Sciatic nerve (tissue), 2 donors: ENCODE measurements at regions not wholly inside any gene's neighbourhood (a gene's known extent, or its start where the extent isn't known, plus 50 kb on each side); places are given as distances from the start of the nearest gene placed in this dataset.
A peak's percentile ranks its signal among the peaks of the same experiment; 100 is the strongest.
"Not testable (repeated sequence)": the region's sequence is repeated elsewhere in the genome, so short reads cannot be mapped to it uniquely, and the experiment has no call there.

ENCODE experiments used
- ATAC-seq: fragments of 200-7000 bp; cut with Tn5 transposase; one replicate; pipeline ENCODE4 v1.9.1; 2020; ENCODE audit warnings: mild to moderate bottlenecking, moderate library complexity
- DNase-seq: peaks from one replicate; pipeline ENCODE4 v3.0.0-alpha.2; 2020; ENCODE audit warnings: low spot score
- intact Hi-C: fragments of 100-400 bp; cut with DNase I; formaldehyde crosslinking; loops from one replicate; pipeline ENCODE4 v1.14.2; 2022
- donor health status: DM: no; HTN: no; CAD: no.
- donor health status: DM: no; HTN: no; CAD: no.

DNA sequence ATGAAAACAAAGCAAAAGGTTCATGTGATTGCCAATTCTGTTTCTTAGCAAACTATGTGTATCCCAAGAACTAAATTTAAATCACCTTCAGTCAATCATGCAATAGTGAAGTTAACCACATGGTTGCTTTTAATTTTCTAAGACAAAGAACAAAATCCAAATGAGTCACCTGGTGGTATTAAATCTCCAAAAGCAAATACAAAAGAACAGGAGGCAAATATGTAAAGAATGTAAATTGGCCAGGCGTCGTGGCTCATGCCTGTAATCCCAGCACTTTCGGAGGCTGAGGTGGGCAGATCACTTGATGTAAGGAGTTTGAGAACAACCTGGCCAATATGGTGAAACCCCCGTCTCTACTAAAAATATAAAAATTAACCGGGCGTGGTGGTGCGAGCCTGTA, 54.2 kb upstream of the PIK3R4 start:
- DNase-seq = no peak
- no peak for ATAC-seq

DNA sequence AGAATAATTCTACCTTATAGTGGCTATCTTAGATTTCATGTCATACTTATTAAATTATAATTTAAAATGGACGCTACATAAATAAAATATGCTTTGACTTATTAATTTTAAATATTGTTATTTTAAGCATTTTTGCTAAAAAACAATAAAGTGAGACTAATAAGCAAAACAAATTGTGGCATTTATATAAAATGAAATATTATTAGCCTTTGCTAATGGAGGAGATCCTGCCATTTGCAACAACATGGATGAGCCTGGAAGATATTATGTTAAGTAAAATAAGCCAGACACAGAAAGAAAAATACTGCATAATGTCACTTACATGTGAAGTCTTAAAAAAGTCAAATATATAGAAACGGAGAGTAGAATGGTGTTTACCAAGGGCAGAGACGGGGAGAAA, 54.8 kb upstream of the PIK3R4 start:
- intact Hi-C loops = no loop called here
- ATAC-seq = no peak
- no peak for DNase-seq

More for the DNA sequence above, 54.2 kb upstream of the PIK3R4 start:
- intact Hi-C loops = no loop called here

DNA sequence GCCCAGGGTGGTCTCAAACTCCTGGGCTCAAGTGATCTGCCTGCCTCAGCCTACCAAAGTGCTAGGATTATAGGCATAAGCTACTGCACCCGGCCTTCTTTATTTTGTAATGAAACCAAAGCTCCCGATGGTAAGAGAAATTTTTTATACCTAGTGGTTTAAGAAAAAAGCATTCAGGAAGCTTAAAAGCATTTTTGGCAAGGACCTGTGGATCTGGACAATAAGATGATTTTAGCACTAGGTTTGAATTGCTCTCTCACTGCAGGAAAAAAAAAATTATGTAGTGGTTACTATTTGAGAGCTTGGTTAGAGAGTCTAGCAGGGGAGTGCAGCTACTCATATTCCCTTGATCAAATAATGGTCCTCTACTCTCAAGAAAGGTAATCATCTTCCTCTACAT, 64.9 kb upstream of the PIK3R4 start:
- intact Hi-C loops = no loop called here
- ATAC-seq (no peak), DNase-seq (no peak)

DNA sequence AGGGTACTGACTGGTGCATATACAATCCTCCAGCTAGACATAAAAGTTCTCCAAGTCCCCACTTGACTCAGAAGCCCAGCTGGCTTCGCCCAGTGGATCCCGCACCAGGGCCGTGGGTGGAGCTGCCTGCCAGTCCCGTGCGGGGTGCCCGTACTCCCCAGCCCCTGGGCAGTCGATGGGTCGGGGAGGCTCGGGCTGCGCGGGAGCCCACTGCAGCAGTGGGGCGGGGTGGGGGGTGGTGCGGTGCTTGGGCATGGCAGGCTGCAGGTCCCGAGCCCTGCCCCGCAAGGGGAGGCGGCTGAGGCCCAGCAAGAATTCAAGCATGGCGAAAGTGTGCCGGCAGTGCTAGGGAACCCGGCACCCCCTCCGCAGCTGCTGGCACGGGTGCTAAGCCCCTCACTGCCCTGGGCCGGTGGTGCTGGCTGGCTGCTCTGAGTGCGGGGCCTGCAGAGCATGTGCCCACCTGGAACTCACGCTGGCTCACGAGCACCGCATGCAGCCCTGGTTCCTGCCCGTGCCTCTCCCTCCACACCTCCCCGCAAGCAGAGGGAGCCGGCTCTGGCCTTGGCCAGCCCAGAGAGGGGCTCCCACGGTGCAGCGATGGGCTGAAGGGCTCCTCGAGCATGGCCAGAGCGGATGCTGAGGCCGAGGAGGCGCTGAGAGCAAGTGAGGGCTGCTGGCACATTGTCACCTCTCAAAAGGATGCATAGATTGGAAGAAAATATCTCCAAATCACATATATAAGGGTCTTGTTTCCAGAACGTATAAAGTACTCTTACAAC, 68.3 kb upstream of the PIK3R4 start:
- ATAC-seq (no peak), DNase-seq (no peak)
- intact Hi-C loops = no loop called here

DNA sequence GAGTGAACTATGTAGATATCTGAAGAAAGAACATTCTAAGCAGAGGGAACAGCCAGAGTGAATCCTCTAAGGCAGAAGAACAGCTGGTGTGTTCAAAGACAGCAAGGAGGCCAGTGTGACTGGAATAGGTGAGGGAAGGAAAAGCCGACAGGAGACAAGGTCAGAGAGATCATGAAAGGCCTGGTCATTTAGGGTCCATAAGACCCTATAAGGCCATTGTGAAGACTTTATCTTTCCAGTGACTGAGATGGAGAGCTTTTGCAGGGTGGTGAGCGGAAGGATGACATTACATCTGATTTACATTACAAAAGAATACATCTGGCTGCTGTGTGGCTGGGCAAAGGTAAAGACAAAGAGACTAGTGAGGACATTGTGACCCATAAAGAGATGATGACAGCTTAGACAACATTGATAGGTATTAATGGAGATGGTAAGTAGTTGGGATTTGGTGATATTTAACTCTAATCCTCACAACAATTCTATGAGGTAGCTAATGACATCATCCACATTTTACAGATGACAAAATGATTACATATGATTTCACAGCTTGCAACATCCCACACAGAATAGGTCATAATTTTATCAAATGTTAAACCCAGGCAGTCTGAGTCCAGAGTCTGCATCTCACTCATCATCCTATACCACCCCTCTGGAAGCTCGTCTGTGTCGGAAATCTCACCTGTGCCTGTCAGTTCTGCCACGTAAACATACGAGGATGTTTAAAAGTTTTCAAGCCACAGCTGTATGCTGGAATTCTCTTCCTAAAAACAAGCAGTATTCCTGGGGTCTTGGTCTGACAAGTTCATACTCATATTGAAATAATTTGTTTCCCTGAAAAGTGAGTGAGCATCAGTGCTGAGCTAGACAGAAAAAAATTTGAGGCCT, 70.2 kb upstream of the PIK3R4 start:
- intact Hi-C loops = no loop called here
- DNase-seq = no peak
- no peak for ATAC-seq

DNA sequence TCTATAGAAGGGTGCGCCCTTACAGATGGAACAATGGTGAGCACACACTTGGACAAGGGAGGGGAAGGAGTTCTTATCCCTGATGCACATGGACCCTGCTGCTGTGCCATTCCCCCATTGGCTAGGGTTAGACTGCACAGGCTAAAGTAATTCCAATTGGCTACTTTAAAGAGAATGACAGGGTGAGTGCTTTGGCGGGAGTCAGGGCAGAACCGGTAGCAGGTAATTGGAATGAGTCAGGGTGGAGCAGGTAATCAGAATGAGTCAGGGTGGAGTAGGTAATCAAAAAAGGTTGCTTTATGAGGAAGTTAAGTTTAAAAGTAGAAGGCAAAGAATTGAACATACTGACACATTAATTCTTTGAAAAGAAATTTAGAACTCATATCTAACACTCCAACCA, 71.4 kb upstream of the PIK3R4 start:
- ATAC-seq, intact Hi-C loops, DNase-seq: not testable (repeated sequence)

DNA sequence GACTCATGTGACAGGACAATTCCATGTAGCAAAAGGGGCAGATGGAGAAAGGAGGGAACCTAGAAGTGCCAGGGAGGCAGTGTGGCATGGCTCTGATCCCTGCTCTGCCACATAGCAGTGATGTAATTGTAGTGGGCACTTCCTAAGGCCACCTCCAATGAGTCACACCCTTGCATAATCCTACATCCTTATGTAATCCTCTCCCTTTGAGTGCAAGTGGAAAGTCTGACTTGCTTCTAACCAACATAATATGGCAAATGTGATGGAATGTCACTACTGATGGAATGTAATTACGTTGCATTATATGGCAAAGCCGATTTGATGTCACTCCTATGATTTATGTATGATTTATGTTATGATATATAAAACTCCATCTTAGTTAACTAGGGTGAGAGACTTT, 72.9 kb upstream of the ATP2C1 start:
- DNase-seq (no peak), ATAC-seq (peak; percentile 49)
- intact Hi-C loops = no loop called here

DNA sequence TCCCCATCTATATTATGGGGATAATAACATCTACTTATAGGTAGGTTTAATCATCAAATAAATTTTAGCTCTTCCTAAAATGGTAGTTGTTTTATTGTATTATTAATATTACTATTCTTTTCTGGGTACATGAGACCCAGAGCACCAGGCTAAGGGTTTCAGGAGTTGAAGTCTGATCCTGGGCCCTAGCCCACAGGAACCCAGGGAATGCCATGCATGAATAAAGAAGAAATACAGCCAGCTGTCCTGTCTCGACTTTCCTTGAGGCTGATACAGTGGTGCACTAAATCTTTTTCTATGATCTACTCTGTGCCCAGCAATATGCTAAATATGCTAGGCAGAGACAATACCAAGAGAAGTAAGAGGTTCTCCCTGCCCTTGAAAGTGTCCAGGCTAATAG, 72.1 kb upstream of the ATP2C1 start:
- DNase-seq (no peak), ATAC-seq (no peak)
- intact Hi-C loops = no loop called here

DNA sequence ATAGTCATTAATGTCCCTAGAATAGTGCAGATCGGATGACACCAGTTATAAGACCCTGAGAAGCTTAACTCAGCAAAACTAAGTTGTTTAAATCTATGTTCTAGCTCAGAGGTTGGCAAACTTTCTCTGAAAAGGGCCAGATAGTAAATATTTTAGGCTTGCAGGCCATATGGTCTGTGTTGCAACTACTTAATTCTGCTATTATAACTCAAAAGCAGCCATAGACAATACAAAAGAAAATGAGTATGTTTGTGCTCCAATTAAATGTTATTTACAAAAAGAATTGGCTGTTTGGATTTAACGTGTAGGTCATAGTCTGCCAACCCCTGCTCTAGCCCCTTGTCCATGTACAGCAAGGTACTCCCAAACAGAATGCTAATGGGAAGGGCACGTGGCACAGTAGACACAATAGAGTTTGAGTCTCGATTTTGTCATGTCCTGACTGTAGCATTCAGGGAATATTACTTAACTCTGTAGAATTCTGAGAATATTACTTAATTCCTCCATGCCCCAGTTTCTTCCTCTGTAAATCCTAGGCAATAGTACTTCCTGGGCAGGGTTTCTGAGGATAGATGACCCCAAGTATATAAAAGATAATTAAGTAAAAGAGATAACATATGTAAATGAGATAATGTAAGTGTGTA, 70.5 kb upstream of the ATP2C1 start:
- no peak for ATAC-seq
- DNase-seq = no peak
- intact Hi-C loops = no loop called here

DNA sequence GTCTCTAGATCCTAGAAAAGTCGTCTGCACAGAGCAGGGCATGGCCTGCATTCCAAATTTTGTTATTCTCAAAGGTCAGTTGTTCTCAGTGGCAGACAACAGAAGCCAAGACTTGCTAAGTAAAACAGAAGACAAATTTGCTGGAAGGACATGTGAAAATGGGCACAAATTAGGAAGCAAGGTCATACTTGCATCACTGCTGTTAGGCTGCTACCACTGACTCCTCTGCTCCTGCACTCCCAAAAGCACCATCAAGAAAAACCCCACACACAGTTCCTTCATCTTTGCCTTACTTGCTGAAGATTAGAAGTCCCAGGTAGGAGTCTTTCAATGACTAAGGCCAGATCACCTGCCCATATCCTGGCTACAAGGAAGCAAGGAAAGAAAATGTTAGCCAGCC, 69.9 kb upstream of the ATP2C1 start:
- intact Hi-C loops = no loop called here
- DNase-seq (no peak), ATAC-seq (no peak)

DNA sequence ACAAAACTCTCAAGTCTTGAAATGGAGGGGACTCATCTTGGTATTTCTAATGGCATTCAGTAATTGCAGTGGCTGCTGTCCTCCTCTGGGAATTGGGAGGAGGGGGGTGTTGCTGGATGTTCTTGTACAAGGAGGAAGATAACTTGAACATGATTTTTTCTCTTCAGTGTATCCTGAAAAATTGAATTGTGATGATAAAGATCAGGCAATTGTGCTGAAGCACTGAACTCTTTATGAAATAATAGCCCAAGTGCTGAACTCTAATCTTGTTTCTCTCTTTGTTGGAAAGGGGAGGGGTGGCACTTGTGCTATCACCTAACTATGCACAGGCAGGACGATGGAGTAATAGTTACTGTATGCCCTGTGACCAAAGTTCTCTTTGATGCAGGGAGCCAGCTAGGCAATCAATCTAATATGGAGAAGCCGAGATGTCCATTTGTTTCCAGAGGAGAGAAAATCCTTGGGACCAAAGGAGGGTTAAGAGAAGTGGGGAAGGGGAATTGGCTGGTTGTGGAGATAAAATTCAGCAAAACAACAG, 68.1 kb upstream of the ATP2C1 start:
- no peak for DNase-seq
- intact Hi-C loops = no loop called here

DNA sequence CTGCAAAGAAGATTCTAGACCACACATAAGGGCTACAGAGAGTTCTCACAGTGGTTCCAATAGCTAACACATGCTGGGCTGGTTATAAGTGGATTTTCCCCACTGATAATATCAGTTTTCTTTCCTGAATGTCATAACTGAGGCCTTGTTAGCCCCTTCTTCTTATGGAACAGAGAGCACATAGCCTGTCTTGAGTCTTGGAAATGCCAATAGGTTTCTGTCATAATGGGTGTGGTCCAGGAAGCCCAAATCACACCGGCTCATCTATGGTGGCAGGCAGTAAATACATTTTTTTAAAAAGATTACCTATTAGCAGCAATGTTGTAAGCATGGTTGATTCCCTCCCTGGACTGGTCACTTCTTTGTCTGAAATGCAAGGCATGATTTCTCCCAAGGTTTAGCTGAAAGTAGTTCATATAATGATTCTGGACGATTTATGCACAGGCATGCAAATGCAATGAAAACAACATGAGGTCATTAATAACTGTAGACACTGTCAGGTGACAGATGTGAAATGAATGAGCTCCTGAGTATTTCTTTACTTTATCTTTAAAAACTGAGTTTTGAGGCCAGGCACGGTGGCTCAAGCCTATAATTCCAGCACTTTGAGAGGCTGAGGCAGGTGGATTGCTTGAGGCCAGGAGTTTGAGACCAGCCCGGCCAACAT, 67.2 kb upstream of the ATP2C1 start:
- no peak for ATAC-seq
- DNase-seq = no peak
- intact Hi-C loops = no loop called here

More for the DNA sequence above, 68.1 kb upstream of the ATP2C1 start:
- ATAC-seq = no peak

DNA sequence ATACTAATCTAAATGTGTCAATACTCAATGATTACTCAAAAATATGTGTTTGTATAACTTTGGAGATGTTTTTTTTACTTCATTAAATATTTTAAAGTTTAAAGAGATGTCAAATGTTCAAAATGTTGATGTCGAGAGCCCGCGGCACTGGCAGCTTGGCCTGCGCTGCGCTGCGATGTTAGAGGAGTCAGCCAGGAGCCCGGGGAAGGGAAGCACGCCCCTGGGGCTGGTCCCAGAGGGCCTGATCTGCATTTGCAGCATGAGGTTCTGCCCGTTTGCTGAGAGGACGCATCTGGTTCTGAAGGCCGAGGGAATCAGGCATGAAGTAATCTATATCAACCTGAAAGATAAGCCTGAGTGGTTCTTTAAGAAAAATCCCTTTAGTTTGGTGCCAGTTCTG, 66.4 kb upstream of the ATP2C1 start:
- intact Hi-C loops = no loop called here
- ATAC-seq (no peak), DNase-seq (no peak)

DNA sequence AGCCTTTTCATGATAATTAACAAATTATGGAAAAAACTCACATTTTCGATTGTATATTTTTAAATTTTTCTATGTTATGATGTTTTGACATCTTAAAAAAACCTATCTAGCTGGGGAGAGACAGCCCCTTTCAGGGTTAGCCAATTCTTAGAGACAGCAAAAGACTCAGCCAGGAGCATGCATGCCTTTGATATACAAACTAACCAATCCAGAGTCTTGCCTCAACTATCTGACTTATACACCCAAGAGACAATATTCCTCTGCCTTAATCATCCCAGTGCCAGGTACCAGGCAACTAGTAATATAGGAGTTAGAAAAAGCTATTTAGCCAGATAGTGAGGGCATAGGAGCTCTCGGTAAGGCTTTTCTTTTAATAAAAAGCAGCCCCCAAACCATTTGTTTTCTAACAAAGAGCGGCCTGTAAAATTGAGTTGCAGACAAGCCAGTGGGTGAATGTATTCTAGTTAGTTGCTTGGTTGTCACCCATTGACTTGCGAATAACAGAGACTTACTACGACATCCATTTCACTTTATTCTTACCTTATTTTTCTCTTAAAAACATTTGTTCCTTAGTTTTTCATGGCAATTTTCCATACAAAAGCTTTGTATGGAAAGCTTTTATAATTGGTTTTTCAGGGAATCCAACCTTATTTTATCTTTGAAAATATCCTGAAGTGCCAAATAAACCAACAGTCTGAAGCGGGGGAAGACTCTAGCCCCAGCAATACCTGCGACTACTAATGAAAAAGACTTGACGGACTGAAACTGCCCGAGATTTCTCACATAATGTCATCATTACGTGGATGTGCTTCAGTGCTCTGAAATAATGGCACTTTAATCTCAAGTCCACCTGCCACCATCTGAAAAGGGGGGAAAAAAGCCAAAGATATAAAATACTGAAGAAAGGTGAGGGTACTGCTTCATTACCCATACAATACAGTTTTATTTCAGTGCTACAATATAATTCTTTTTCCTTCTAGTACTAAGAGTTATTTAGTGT, 64.6 kb upstream of the ATP2C1 start:
- ATAC-seq = no peak
- no peak for DNase-seq
- intact Hi-C loops = no loop called here

DNA sequence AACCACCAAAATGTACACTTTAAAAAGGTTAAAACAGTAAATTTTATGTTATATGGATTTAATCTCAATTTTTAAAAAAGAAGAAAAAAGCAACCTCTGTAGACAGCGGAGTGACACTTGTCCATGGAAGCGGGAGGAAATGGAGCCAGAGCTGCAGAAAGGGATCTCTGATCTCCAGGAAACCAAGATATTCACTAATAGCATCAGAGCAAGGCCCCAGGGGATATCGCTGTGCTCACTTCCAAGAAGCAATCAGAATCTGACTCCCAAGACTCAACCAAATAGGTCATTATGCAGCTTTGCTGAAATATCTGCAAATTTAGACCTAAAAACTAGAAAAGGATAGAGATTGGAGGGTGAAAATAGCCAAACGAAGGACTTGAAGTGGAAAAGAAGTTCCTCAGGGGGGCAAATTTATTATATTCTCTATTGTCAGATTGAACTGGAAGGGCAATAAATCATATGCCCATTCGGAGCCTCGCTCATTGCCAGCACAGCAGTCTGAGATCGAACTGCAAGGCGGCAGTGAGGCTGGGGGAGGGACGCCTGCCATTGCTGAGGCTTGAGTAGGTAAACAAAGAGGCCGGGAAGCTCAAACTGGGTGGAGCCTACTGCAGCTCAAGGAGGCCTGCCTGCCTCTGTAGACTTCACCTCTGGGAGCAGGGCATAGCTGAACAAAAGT, 62.0 kb upstream of the ATP2C1 start:
- ATAC-seq = no peak
- intact Hi-C loops = no loop called here
- no peak for DNase-seq

DNA sequence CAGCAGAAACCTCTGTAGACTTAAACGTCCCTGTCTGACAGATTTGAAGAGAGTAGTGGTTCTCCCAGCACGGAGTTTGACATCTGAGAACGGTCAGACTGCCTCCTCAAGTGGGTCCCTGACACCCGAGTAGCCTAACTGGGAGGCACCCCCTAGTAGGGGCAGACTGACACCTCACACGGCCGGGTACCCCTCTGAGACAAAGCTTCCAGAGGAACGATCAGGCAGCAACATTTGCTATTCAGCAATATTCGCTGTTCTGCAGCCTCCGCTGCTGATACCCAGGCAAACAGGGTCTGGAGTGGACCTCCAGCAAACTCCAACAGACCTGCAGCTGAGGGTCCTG, 61.5 kb upstream of the ATP2C1 start:
- intact Hi-C loops, ATAC-seq, DNase-seq: not testable (repeated sequence)

DNA sequence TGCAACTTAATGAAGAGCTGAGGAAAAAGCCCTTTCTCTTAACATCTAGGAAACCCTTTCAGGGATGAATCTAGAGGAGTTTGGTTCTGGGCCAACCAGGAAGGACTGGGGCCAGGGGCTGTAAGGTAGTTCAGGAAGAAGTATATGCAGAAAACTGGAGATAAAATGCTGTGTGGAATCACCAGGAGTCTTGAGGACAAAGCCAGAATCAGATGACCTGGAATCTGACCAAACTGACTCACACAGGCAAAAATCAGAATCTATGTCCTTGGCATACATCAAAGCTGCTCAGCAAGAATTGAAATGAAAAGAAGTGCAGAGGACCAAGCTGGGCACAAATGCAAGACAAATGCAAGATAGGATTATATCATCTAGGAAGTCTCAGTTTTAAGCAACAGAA, 59.4 kb upstream of the ATP2C1 start:
- DNase-seq = no peak
- ATAC-seq = no peak
- intact Hi-C loops = no loop called here

DNA sequence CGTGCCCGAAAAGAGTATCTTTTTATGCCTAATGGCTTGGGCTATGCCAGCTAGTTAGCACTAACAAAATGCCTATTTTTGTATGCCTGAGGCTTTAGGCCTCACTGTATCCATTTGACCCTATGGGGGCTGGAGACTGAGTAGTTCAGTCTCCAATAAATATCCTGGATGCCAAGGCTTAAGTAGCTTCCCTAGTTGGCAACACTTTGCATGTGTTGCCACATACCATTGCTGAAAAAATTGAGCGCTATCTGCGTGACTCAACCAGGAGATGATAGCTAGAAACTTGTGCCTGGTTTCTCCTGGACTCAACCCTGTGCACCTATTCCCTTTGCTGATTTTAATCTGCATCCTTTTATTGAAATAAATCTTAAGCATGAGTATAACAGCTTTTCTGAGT, 58.4 kb upstream of the ATP2C1 start:
- intact Hi-C loops = no loop called here
- DNase-seq (no peak), ATAC-seq (no peak)
